ENCODE measurements at regions not wholly inside any gene's neighbourhood (a gene's known extent, or its start where the extent isn't known, plus 50 kb on each side); places are given as distances from the start of the nearest gene placed in this dataset.

DNA sequence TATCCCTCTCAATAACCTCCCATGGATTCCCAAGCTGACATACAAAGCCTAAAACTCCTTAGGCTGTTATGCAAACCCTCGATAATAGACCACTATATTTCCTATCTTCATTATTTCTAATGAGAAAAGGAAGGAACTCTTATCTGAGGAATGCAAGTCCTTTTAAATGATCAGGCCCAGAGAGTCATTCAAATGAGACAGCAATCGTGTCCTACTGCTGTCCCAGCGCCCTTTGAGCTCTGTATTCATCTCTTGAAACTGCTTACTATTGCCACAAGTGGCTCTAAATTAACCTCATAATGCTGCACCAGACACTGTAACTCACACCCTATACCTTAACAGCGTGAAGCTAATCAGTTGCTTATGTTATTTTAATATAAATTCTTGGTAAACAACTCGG is 182.1 kb upstream of the NAMPT start (continued):
- TF ChIP-seq EZH2phosphoT487 (IDR thresholded peaks at IDR 0.05; ENCODE audit: borderline replicate concordance) (no peak), FOSL1 (IDR thresholded peaks at IDR 0.05; ENCODE audit: low read depth) (no peak), ELF1 (IDR thresholded peaks at IDR 0.05; ENCODE audit: borderline replicate concordance, low read depth) (no peak), SRF (IDR thresholded peaks at IDR 0.05; ENCODE audit: low read depth) (no peak), JUND (IDR thresholded peaks at IDR 0.05) (no peak), MAX (IDR thresholded peaks at IDR 0.05) (no peak), POLR2AphosphoS5 (IDR thresholded peaks at IDR 0.05; ENCODE audit: low read depth, low read length) (no peak), EGR1 (IDR thresholded peaks at IDR 0.05; ENCODE audit: low read depth) (no peak), SIN3A (IDR thresholded peaks at IDR 0.05; ENCODE audit: low read depth) (no peak)

DNA sequence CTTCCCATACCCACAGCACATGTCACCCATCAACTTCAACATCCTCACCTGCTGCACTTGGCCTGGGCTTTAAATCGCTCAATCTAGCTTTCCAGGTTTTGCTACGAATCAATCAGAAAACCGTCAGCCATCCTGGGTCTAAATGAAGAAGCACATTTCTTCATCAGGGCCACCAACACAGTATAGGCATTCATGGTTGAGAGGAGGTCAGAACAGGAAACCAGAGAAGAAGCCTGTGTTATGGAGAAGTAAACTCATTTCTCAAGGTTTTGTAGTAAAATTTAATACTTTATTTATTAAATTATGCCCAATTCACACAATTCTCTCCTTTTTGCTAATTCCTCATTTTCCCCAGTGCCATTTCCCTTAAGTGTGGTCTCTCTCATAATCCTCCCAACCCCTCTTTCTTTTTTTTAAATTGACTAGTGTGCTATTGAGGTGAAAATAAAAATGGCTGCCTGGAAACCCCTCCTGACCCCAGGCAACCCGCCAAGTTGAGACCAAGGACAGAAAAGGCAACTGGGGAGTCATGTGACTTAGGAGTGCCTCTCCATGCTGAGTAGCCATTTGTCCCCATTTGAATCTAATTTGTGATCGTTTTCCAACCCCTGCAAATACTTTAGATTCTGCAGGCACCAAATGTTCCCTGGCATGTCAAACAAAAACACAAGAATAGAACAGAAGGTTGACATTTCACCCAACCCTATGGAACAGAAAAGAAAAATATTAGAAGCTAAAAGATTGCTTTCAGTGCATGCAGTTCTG is 181.1 kb upstream of the NAMPT start:
- POLR2A ChIA-PET = no interaction called here
- CTCF ChIA-PET = no interaction called here
- BruUV-seq (replicated peaks) = no TSS peak

More for the DNA sequence above, 181.1 kb upstream of the NAMPT start:
- Histone ChIP-seq H3K9ac (ENCODE audit: low read length) (no peak overlapping the region), H3K79me2 (ENCODE audit: insufficient read depth, low read length) (no peaks in the 10 kb centered on the region), H3K4me2 (ENCODE audit: low read length) (no peak overlapping the region), H3K4me1 (ENCODE audit: control insufficient read depth in 1 of 2, insufficient read depth in 2 of 2, low read length in 2 of 2) (peaks cover 5 to 18% of the 10 kb centered on the region in 2 experiments; a peak in 3 of 4 replicates), H3K4me3 (replicated peaks in 1 of 2; ENCODE audit: low read depth in 1 of 2, low read length in 2 of 2) (no peak overlapping the region), H3K27me3 (ENCODE audit: insufficient read depth, low read length) (no peaks in the 10 kb centered on the region), H3K27ac (ENCODE audit: low read depth, low read length) (no peak overlapping the region), H2AFZ (ENCODE audit: low read depth, low read length, poor library complexity, severe bottlenecking) (no peak overlapping the region), H4K20me1 (ENCODE audit: insufficient read depth) (no peaks in the 10 kb centered on the region), H3K36me3 (ENCODE audit: control insufficient read depth in 1 of 2, insufficient read depth in 2 of 2, low read length in 2 of 2) (no peaks in the 10 kb centered on the region), H3K9me3 (ENCODE audit: control insufficient read depth in 1 of 2, insufficient read depth in 1 of 2, low read depth in 1 of 2, low read length in 2 of 2) (no peaks in the 10 kb centered on the region), H3K9me2 (ENCODE audit: insufficient read depth) (no peaks in the 10 kb centered on the region)
- intact Hi-C loops (cut with micrococcal nuclease) = no loop called here
- DNase-seq (ENCODE audit: low read depth, low spot score) (no peak), ATAC-seq (no peak)
- TF ChIP-seq JUND (IDR thresholded peaks at IDR 0.05) (no peak), SIN3A (IDR thresholded peaks at IDR 0.05; ENCODE audit: low read depth) (no peak), CEBPB (IDR thresholded peaks at IDR 0.05; ENCODE audit: low read depth) (no peak), SP1 (IDR thresholded peaks at IDR 0.05; ENCODE audit: low read depth) (no peak), MAX (IDR thresholded peaks at IDR 0.05) (no peak), ZFX (IDR thresholded peaks at IDR 0.05) (no peak), EGR1 (IDR thresholded peaks at IDR 0.05; ENCODE audit: low read depth) (no peak), EZH2 (IDR thresholded peaks at IDR 0.05) (no peak), YY1 (IDR thresholded peaks at IDR 0.05; ENCODE audit: extremely low read depth, insufficient replicate concordance, low read depth, low read length) (no peak), FOSL1 (IDR thresholded peaks at IDR 0.05; ENCODE audit: low read depth) (no peak), TCF7L2 (IDR thresholded peaks at IDR 0.05; ENCODE audit: borderline replicate concordance, extremely low read depth, insufficient read depth, insufficient read length) (no peak), SRF (IDR thresholded peaks at IDR 0.05; ENCODE audit: low read depth) (no peak), CTCF (IDR thresholded peaks at IDR 0.05 in 2 of 3, conservative IDR thresholded peaks at IDR 0.05 in 1 of 3; ENCODE audit: borderline replicate concordance in 1 of 3, insufficient read depth in 1 of 3, low read depth in 2 of 3, low read length in 2 of 3) (no peak)
- RAD21 ChIA-PET (ENCODE audit: low non-redundant PET in 1 of 2, low total read pairs in 2 of 2, uncharacterized antibody in 2 of 2, unreplicated experiment in 2 of 2) = no interaction called here

Measured in HCT116 (cell line).